ENCODE measurements at regions not wholly inside any gene's neighbourhood (a gene's known extent, or its start where the extent isn't known, plus 50 kb on each side); places are given as distances from the start of the nearest gene placed in this dataset.
"Not testable (repeated sequence)": the region's sequence is repeated elsewhere in the genome, so short reads cannot be mapped to it uniquely, and the experiment has no call there.

DNA sequence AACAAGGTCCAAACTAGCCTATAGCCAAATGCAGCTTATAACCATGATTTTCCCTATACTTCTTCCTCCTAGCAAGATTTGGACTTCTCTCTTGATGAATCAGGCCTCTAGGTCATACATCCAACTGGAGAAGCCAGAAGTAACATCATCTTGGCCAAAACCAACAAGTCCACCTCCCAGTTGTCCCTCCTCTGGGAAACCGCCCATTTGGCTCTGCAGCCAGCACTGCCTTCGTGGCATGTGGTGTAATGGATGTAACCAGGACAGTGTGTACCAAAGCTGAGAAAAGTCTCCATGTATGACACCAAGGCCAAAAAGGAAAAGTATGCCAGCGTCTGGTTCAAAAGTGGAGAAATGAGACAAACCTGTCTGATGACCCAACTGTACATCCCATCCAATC lies 59.3 kb upstream of the VASH1 start:
- DNase-seq, result no peak

GRCh38 chr14:76705214-76705613 lies 56.1 kb upstream of the VASH1 start:
- DNase-seq, result no peak

DNA sequence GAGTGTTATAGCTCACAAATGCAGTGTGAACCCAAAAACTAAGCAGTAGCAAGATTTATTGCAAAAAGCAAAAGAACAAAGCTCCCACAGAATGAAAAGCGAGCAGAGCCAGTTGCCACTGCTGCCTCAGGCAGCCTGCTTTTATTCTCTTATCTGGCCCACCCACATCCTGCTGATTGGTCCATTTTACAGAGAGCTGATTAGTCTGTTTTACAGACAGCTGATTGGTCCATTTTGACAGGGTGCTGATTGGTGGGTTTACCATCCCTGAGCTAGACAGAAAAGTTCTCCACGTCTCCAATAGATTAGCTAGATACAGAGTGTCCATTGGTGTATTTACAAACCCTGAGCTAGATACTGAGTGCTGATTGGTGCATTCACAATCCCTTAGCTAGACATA lies 55.1 kb upstream of the VASH1 start:
- DNase-seq, result not testable (repeated sequence)

DNA sequence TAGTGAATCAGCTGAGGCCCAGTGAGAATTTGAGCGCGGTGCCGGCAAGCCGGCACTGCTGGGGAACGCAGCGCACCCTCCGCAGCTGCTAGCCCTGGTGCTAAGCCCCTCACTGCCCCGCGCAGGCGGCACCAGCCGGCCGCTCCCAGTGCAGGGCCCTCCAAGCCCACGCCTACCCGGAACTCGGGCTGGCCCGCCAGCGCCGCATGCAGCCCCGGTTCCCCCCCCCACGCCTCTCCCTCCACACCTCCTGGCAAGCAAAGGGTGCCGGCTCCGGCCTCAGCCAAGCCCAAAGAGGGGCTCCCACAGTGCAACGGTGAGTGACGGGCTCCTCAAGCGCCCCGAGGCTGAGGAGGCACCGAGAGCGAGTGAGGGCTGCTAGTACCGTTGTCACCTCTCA lies 54.5 kb upstream of the VASH1 start:
- DNase-seq, result no peak

- DNase-seq, result no peak
Observed at GRCh38 chr14:76708028-76708427, 53.2 kb upstream of the VASH1 start.

GRCh38 chr14:76708771-76709170 lies 52.5 kb upstream of the VASH1 start:
- DNase-seq, result no peak

- DNase-seq, result peak; percentile 7 to 24
Observed at GRCh38 chr14:76710056-76711010, 50.9 kb upstream of the VASH1 start.

All from stimulated activated CD4-positive, alpha-beta T cell treated with anti-CD3 and anti-CD28 coated beads, Interleukin-2, amount 100 ng/mL, for 48 hours (primary cell).